ENCODE measurements at regions not wholly inside any gene's neighbourhood (a gene's known extent, or its start where the extent isn't known, plus 50 kb on each side); places are given as distances from the start of the nearest gene placed in this dataset.

DNA sequence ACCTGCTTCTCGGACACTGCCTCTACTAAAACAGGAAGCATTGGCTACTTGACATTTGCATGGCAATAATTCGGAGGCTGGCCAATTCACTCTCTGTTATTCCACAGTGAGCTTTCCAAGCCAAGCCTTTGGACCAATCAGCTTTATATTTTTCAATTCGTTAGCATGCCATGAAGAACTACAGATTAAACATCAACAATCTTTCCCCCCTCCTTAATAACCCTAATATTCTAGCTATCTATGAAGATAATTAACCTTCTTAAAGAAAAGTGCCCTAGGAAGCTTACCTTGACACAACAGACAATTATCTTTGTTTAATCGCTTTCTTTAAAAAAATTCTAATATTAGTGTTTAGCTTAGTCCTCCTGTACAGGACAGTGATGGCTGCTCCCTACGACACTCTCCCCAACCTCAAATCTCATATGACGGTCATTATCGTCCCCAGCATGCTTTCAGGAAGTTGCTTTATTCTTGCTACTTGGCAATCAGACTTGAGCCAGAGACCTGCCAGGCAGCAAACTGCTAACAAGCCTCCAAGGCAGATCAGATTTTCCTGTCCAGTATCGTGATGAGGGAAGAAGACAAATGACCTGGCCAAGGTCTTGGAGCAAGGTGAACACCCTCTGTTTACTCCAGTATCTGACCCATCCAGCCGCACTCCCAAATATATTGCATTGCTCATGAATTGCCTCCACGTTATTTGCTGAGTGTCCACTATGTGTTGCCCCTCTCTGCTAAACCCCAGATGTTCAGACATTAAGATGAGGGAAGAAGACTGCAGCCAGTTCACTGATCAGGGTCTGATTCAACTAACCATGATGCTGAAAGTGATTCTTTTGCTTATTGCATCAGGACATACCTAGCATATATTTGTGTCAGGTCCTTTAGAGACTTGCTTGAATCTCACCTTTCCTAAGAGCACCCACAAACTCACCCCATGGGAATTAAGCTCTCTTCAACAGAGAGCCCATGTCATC lies 68.1 kb upstream of the LPP start:
- intact Hi-C loops (cut with micrococcal nuclease; ENCODE audit: unreplicated experiment) (no loop called here), in situ Hi-C loops (cut with HindIII; ENCODE audit: low pct_unique_long_range_greater_than_20kb, low sequenced_read_pairs) (no loop called here)
- Histone ChIP-seq H3K27ac (ENCODE audit: low read length) (no peak overlapping the region), H3K9me3 (ENCODE audit: control insufficient read depth, insufficient read depth, low read depth, low read length) (no peaks in the 10 kb centered on the region), H3K36me3 (ENCODE audit: control insufficient read depth, insufficient read depth, low read length) (no peaks in the 10 kb centered on the region), H3K4me1 (ENCODE audit: control insufficient read depth, insufficient read depth, low read length) (no peaks in the 10 kb centered on the region), H3K4me3 (ENCODE audit: low read depth in 2 of 2, low read length in 2 of 2) (no peak overlapping the region), H3K27me3 (ENCODE audit: control insufficient read depth, insufficient read depth, low read length) (no peaks in the 10 kb centered on the region)
- no TSS peak for BruUV-seq (replicated peaks)
- ChIA-PET POLR2A (no interaction called here), CTCF (no interaction called here)
- DNase-seq (ENCODE audit: low read depth, low spot score) (no peak), ATAC-seq (no peak)
- TF ChIP-seq, protein P1, sequence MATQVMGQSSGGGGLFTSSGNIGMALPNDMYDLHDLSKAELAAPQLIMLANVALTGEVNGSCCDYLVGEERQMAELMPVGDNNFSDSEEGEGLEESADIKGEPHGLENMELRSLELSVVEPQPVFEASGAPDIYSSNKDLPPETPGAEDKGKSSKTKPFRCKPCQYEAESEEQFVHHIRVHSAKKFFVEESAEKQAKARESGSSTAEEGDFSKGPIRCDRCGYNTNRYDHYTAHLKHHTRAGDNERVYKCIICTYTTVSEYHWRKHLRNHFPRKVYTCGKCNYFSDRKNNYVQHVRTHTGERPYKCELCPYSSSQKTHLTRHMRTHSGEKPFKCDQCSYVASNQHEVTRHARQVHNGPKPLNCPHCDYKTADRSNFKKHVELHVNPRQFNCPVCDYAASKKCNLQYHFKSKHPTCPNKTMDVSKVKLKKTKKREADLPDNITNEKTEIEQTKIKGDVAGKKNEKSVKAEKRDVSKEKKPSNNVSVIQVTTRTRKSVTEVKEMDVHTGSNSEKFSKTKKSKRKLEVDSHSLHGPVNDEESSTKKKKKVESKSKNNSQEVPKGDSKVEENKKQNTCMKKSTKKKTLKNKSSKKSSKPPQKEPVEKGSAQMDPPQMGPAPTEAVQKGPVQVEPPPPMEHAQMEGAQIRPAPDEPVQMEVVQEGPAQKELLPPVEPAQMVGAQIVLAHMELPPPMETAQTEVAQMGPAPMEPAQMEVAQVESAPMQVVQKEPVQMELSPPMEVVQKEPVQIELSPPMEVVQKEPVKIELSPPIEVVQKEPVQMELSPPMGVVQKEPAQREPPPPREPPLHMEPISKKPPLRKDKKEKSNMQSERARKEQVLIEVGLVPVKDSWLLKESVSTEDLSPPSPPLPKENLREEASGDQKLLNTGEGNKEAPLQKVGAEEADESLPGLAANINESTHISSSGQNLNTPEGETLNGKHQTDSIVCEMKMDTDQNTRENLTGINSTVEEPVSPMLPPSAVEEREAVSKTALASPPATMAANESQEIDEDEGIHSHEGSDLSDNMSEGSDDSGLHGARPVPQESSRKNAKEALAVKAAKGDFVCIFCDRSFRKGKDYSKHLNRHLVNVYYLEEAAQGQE (IDR thresholded peaks at IDR 0.05; ENCODE audit: insufficient read depth in 1 of 2, low read depth in 2 of 2, low read length in 1 of 2), result no peak
- TF ChIP-seq SIN3A (IDR thresholded peaks at IDR 0.05; ENCODE audit: borderline replicate concordance, insufficient read depth, low read depth, low read length) (no peak), TCF7L2 (IDR thresholded peaks at IDR 0.05; ENCODE audit: low read depth, low read length) (no peak), POLR2AphosphoS5 (IDR thresholded peaks at IDR 0.05; ENCODE audit: low read depth, low read length) (no peak)
- TF ChIP-seq, protein P2, sequence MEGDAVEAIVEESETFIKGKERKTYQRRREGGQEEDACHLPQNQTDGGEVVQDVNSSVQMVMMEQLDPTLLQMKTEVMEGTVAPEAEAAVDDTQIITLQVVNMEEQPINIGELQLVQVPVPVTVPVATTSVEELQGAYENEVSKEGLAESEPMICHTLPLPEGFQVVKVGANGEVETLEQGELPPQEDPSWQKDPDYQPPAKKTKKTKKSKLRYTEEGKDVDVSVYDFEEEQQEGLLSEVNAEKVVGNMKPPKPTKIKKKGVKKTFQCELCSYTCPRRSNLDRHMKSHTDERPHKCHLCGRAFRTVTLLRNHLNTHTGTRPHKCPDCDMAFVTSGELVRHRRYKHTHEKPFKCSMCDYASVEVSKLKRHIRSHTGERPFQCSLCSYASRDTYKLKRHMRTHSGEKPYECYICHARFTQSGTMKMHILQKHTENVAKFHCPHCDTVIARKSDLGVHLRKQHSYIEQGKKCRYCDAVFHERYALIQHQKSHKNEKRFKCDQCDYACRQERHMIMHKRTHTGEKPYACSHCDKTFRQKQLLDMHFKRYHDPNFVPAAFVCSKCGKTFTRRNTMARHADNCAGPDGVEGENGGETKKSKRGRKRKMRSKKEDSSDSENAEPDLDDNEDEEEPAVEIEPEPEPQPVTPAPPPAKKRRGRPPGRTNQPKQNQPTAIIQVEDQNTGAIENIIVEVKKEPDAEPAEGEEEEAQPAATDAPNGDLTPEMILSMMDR (IDR thresholded peaks at IDR 0.05), result no peak

DNA sequence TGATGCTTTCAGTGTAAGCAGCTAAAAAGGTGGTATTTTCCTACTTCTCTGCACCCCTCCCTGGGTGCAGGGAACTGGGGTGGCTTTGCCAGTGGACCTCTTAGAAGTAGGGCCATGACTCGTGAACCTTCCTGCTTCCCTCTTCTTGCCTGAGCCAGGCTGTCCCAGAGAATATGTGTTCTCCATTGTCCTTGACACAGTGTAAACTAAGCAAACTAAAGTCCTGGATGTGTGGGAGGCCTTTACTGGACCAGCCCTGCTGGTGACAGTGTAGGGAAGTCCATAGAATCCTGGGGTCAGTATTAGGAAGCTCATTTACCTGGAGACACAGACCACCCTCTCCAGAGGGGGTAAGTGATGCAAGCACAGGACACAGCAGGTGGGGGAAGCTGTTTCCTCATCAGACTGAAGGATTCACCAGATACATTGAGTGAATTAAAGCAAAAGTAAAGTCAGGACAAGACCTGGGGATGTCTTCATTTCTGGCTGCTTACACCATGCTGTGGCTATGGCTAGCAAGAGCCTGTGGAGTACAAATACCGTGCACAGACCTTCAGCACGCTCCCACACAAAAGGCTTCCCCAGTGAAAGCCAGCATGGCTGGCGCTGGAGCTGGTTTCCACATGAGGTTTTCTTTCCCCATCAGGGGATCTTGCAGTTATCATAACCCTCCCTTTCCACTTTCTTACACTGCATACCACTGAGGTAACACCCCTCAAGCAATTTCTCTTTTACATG lies 64.8 kb upstream of the LPP start:
- H3K9me3 ChIP-seq (ENCODE audit: control insufficient read depth, insufficient read depth, low read depth, low read length), result no peaks in the 10 kb centered on the region
- no peak overlapping the region for H3K4me3 ChIP-seq (ENCODE audit: low read depth in 2 of 2, low read length in 2 of 2)
- POLR2A ChIA-PET, result no interaction called here
- TF ChIP-seq POLR2AphosphoS5 (IDR thresholded peaks at IDR 0.05; ENCODE audit: low read depth, low read length), result no peak
- TF ChIP-seq TCF7L2 (IDR thresholded peaks at IDR 0.05; ENCODE audit: low read depth, low read length), result no peak
- no peak for TF ChIP-seq SIN3A (IDR thresholded peaks at IDR 0.05; ENCODE audit: borderline replicate concordance, insufficient read depth, low read depth, low read length)
- TF ChIP-seq, protein P2 (IDR thresholded peaks at IDR 0.05), result no peak
- TF ChIP-seq, protein P1 (IDR thresholded peaks at IDR 0.05; ENCODE audit: insufficient read depth in 1 of 2, low read depth in 2 of 2, low read length in 1 of 2), result no peak
- H3K36me3 ChIP-seq (ENCODE audit: control insufficient read depth, insufficient read depth, low read length), result no peaks in the 10 kb centered on the region
- H3K27ac ChIP-seq (ENCODE audit: low read length), result no peak overlapping the region
- no TSS peak for BruUV-seq (replicated peaks)
- intact Hi-C loops (cut with micrococcal nuclease; ENCODE audit: unreplicated experiment) (no loop called here), in situ Hi-C loops (cut with HindIII; ENCODE audit: low pct_unique_long_range_greater_than_20kb, low sequenced_read_pairs) (no loop called here)
- DNase-seq (ENCODE audit: low read depth, low spot score) (no peak), ATAC-seq (no peak)
- CTCF ChIA-PET, result no interaction called here
- H3K4me1 ChIP-seq (ENCODE audit: control insufficient read depth, insufficient read depth, low read length), result no peaks in the 10 kb centered on the region
- no peaks in the 10 kb centered on the region for H3K27me3 ChIP-seq (ENCODE audit: control insufficient read depth, insufficient read depth, low read length)

All from Panc1 (cell line).